ENCODE measurements at regions not wholly inside any gene's neighbourhood (a gene's known extent, or its start where the extent isn't known, plus 50 kb on each side); places are given as distances from the start of the nearest gene placed in this dataset.

- TF ChIP-seq ATF3 (IDR thresholded peaks at IDR 0.05; ENCODE audit: insufficient read depth, low read depth, low read length), result no peak
- TF ChIP-seq PHF8 (conservative IDR thresholded peaks at IDR 0.05; ENCODE audit: low read depth, low read length), result no peak
- TF ChIP-seq POLR2A (IDR thresholded peaks at IDR 0.05; ENCODE audit: control extremely low read depth in 1 of 2, low read depth in 2 of 2, low read length in 2 of 2), result no peak
- TF ChIP-seq CTBP2 (IDR thresholded peaks at IDR 0.05; ENCODE audit: borderline replicate concordance, insufficient read depth, insufficient read length, low read length), result no peak
- TF ChIP-seq TCF12 (IDR thresholded peaks at IDR 0.05; ENCODE audit: low read depth, low read length), result no peak
- TF ChIP-seq TAF1 (IDR thresholded peaks at IDR 0.05; ENCODE audit: low read depth, low read length), result no peak
- TF ChIP-seq KDM5A (IDR thresholded peaks at IDR 0.05; ENCODE audit: low read length), result no peak
- no peak for TF ChIP-seq RAD21 (IDR thresholded peaks at IDR 0.05 in 1 of 2, conservative IDR thresholded peaks at IDR 0.05 in 1 of 2; ENCODE audit: low read depth in 2 of 2, low read length in 2 of 2)
- TF ChIP-seq POLR2AphosphoS5 (IDR thresholded peaks at IDR 0.05; ENCODE audit: low read depth, low read length), result no peak
Measured at GRCh38 chr21:32843561-32843960, 72.0 kb upstream of the PAXBP1 start (continued).
